Neural crest cell (in vitro differentiated cells): ENCODE measurements at regions not wholly inside any gene's neighbourhood (a gene's known extent, or its start where the extent isn't known, plus 50 kb on each side); places are given as distances from the start of the nearest gene placed in this dataset.
A peak's percentile ranks its signal among the peaks of the same experiment; 100 is the strongest.

Experiments
- DNase-seq: peaks from one replicate; pipeline ENCODE4 v3.0.0; 2021; ENCODE audit warnings: low read depth, mixed read lengths, low spot score
- H3K27ac Mint-ChIP-seq: one replicate; pipeline ENCODE4 v1.8.0; 2021; ENCODE audit warnings: mild to moderate bottlenecking, mixed read lengths; ENCODE audit not compliant: unreplicated experiment
- H3K27me3 Mint-ChIP-seq: 2 replicates; pipeline ENCODE4 v1.8.0; 2021; ENCODE audit warnings: low read depth, mild to moderate bottlenecking, mixed read lengths
- H3K36me3 Mint-ChIP-seq: 2 replicates; pipeline ENCODE4 v1.8.0; 2021; ENCODE audit warnings: low read depth, mild to moderate bottlenecking, mixed read lengths
- H3K4me1 Mint-ChIP-seq: 2 replicates; pipeline ENCODE4 v1.8.0; 2021; ENCODE audit warnings: mixed read lengths
- H3K4me3 Mint-ChIP-seq: one replicate; pipeline ENCODE4 v1.8.0; 2021; ENCODE audit warnings: mild to moderate bottlenecking, mixed read lengths
- H3K9me3 Mint-ChIP-seq: 2 replicates; pipeline ENCODE4 v1.8.0; 2021; ENCODE audit warnings: mixed read lengths
- TF ChIP-seq, protein P1 (sequence below): fragments of 200-600 bp; sonication (generic); conservative IDR thresholded peaks from 2 replicates; pipeline ENCODE4 v1.5.0; 2021; ENCODE audit warnings: antibody characterized with exemption, mild to moderate bottlenecking

DNA sequence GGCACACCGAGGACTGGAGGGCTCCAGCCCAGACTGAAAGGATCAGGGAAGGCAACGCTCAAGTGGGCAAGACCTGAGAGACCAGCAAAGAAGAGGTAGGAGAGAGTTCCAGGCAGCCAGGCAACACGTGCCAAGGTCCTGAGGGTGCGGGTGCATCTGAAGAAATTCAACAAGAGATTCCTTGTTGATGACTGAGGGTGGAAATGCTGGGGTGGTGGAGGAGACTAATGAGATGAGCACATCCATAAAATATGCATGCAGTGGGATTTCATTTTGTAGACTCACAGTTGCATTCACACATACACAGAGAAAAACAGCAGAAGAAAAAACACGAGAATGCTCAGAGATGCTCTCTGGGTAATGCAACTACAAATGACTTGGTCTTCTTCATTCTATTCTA is 154.8 kb upstream of the FOXF1 start:
- Mint-ChIP-seq H3K9me3 (peaks cover 4% of the 10 kb centered on the region), H3K27ac (no peak overlapping the region), H3K4me1 (peaks cover 6% of the 10 kb centered on the region), H3K27me3 (peaks cover 81% of the 10 kb centered on the region), H3K4me3 (no peak overlapping the region), H3K36me3 (peaks cover 3% of the 10 kb centered on the region)
- TF ChIP-seq, protein P1, sequence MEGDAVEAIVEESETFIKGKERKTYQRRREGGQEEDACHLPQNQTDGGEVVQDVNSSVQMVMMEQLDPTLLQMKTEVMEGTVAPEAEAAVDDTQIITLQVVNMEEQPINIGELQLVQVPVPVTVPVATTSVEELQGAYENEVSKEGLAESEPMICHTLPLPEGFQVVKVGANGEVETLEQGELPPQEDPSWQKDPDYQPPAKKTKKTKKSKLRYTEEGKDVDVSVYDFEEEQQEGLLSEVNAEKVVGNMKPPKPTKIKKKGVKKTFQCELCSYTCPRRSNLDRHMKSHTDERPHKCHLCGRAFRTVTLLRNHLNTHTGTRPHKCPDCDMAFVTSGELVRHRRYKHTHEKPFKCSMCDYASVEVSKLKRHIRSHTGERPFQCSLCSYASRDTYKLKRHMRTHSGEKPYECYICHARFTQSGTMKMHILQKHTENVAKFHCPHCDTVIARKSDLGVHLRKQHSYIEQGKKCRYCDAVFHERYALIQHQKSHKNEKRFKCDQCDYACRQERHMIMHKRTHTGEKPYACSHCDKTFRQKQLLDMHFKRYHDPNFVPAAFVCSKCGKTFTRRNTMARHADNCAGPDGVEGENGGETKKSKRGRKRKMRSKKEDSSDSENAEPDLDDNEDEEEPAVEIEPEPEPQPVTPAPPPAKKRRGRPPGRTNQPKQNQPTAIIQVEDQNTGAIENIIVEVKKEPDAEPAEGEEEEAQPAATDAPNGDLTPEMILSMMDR, result no peak
- no peak for DNase-seq

- H3K9me3 Mint-ChIP-seq, result peaks cover 4% of the 10 kb centered on the region
- H3K27me3 Mint-ChIP-seq, result peaks cover 81% of the 10 kb centered on the region
- H3K4me3 Mint-ChIP-seq, result no peak overlapping the region
- H3K27ac Mint-ChIP-seq, result no peak overlapping the region
- peaks cover 3% of the 10 kb centered on the region for H3K36me3 Mint-ChIP-seq
- DNase-seq, result no peak
- TF ChIP-seq, protein P1, result no peak
- peaks cover 6% of the 10 kb centered on the region for H3K4me1 Mint-ChIP-seq
Observed at GRCh38 chr16:86355951-86356350, 154.4 kb upstream of the FOXF1 start.

DNA sequence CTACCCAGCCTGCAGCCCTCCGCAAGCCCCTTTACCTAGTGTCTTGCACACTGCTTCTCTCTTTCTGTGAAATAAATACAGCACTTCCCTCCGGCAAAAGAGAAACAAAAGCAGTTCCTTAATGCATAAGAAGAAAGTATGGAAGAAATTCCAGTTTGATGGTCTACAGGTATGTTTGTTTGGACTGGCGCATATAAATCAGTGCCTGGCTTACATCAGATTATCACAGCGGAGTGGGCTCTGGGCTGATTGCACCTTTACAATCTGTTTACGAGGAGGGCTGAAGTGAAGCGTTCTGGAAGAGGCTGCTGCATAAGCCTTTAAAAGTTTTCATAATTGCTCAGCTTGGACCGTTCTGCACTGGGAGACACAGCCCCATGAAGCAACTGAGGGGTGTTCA is 153.5 kb upstream of the FOXF1 start:
- no peak overlapping the region for H3K4me3 Mint-ChIP-seq
- peaks cover 83% of the 10 kb centered on the region for H3K27me3 Mint-ChIP-seq
- DNase-seq, result no peak
- peaks cover 2% of the 10 kb centered on the region for H3K4me1 Mint-ChIP-seq
- H3K36me3 Mint-ChIP-seq, result peaks cover 3% of the 10 kb centered on the region
- no peak overlapping the region for H3K27ac Mint-ChIP-seq
- H3K9me3 Mint-ChIP-seq, result peaks cover 4% of the 10 kb centered on the region
- TF ChIP-seq, protein P1, result no peak

- H3K4me1 Mint-ChIP-seq, result no peaks in the 10 kb centered on the region
- peak overlapping the region; percentile 35 for H3K27ac Mint-ChIP-seq
- peaks cover 4% of the 10 kb centered on the region for H3K9me3 Mint-ChIP-seq
Observed at GRCh38 chr16:86357303-86357702, 153.0 kb upstream of the FOXF1 start.

GRCh38 chr16:86357950-86358349 is 152.4 kb upstream of the FOXF1 start:
- Mint-ChIP-seq H3K4me3 (no peak overlapping the region), H3K9me3 (peaks cover 4% of the 10 kb centered on the region), H3K4me1 (no peaks in the 10 kb centered on the region), H3K27ac (no peak overlapping the region), H3K36me3 (peaks cover 3% of the 10 kb centered on the region), H3K27me3 (peaks cover 87% of the 10 kb centered on the region)
- TF ChIP-seq, protein P1, result no peak
- no peak for DNase-seq

More at GRCh38 chr16:86357303-86357702, 153.0 kb upstream of the FOXF1 start:
- DNase-seq, result no peak
- Mint-ChIP-seq H3K4me3 (no peak overlapping the region), H3K27me3 (peaks cover 85% of the 10 kb centered on the region), H3K36me3 (peaks cover 3% of the 10 kb centered on the region)
- TF ChIP-seq, protein P1, result no peak

DNA sequence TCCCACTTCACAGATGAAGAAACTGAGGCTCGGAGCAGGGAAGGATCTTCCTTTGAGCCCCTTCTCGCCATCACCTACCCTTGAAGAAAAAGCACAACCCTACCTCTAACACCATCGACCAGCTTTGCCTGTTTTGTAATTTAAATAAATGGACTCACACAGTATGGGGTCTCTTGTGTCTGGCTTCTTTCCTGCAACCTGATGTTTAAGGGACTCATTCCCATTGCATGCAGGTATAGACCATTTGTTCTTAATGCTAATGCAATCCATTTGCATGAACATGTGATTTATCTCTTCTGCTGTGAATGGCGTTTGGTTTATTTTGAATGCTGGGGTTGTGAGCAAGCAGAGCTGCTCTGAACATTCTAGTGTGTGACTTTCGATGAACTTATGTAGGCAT is 150.8 kb upstream of the FOXF1 start:
- no peak overlapping the region for H3K27ac Mint-ChIP-seq
- no peak overlapping the region for H3K4me3 Mint-ChIP-seq
- peaks cover 3% of the 10 kb centered on the region for H3K36me3 Mint-ChIP-seq
- H3K27me3 Mint-ChIP-seq, result peaks cover 94% of the 10 kb centered on the region
- H3K4me1 Mint-ChIP-seq, result no peaks in the 10 kb centered on the region
- no peak for DNase-seq
- H3K9me3 Mint-ChIP-seq, result peaks cover 4% of the 10 kb centered on the region
- TF ChIP-seq, protein P1, result no peak
